Fibroblast of the aortic adventitia (primary cell): ENCODE measurements at regions not wholly inside any gene's neighbourhood (a gene's known extent, or its start where the extent isn't known, plus 50 kb on each side); places are given as distances from the start of the nearest gene placed in this dataset.

ENCODE experiments used
- DNase-seq: peaks from one replicate; pipeline ENCODE4 v3.0.0-alpha.2; 2010; ENCODE audit warnings: low read depth
- H3K4me3 ChIP-seq: 2 replicates; pipeline ENCODE4 v1.5.1; 2011; ENCODE audit warnings: low read depth, mild to moderate bottlenecking, control low read depth, low read length, moderate library complexity
- TF ChIP-seq, protein P1 (sequence below): IDR thresholded peaks from 2 replicates; pipeline ENCODE4 v1.5.1; 2011; ENCODE audit warnings: mild to moderate bottlenecking, low read length, control low read depth, inconsistent platforms; ENCODE audit not compliant: insufficient read depth

GRCh38 chr11:26045082-26045481 is 286.8 kb upstream of the ANO3 start:
- no peak for DNase-seq
- H3K4me3 ChIP-seq = no peak overlapping the region
- TF ChIP-seq, protein P1, sequence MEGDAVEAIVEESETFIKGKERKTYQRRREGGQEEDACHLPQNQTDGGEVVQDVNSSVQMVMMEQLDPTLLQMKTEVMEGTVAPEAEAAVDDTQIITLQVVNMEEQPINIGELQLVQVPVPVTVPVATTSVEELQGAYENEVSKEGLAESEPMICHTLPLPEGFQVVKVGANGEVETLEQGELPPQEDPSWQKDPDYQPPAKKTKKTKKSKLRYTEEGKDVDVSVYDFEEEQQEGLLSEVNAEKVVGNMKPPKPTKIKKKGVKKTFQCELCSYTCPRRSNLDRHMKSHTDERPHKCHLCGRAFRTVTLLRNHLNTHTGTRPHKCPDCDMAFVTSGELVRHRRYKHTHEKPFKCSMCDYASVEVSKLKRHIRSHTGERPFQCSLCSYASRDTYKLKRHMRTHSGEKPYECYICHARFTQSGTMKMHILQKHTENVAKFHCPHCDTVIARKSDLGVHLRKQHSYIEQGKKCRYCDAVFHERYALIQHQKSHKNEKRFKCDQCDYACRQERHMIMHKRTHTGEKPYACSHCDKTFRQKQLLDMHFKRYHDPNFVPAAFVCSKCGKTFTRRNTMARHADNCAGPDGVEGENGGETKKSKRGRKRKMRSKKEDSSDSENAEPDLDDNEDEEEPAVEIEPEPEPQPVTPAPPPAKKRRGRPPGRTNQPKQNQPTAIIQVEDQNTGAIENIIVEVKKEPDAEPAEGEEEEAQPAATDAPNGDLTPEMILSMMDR = no peak

- H3K4me3 ChIP-seq = no peak overlapping the region
- DNase-seq = no peak
- TF ChIP-seq, protein P1 = no peak
These were observed 283.7 kb upstream of the ANO3 start for GRCh38 chr11:26048271-26048670.

DNA sequence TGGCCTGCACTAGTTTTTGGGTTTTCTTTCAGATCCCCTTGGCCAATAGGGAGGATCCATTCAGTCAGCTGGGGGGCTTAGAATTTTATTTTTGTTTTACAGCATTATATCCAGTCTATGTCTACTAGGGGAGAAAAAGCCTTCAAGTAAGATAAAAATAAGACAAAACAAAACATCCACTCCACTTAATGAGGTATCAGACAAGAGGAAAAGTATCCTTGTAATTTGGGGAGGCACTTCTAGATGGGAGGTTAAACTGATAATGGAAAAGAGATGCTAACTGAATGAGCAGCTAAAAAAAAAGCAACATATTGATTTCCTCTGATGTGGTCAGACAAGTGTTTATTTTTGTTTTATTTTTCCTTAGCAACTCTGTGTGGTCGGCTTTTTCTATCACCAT is 278.0 kb upstream of the ANO3 start:
- TF ChIP-seq, protein P1 = no peak
- no peak for DNase-seq
- H3K4me3 ChIP-seq = no peak overlapping the region

GRCh38 chr11:26062660-26063059 is 269.3 kb upstream of the ANO3 start:
- TF ChIP-seq, protein P1 = no peak
- no peak overlapping the region for H3K4me3 ChIP-seq
- DNase-seq = no peak

- DNase-seq = no peak
These were observed 268.0 kb upstream of the ANO3 start for GRCh38 chr11:26063915-26064314.

DNA sequence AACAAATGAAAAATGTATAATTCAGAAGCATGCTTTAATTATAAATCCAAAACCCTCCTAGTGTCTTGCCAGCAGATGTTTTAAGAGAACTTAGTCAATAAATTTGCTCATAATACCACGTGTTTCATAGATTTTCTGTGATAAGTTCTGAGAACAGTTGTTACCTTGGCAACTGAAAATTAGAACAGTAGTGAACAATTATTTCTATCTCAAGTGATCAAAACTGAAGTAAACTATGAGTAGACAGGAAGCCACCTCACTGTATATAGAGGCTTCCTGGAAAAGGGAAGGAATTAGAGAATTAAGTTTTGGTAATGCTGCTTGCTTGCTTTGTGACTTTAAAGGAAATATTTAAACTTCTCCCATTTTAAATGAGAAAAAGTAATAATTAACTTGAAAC is 266.0 kb upstream of the ANO3 start:
- no peak overlapping the region for H3K4me3 ChIP-seq
- TF ChIP-seq, protein P1 = no peak
- no peak for DNase-seq

More at GRCh38 chr11:26063915-26064314, 268.0 kb upstream of the ANO3 start:
- TF ChIP-seq, protein P1 = no peak
- H3K4me3 ChIP-seq = no peak overlapping the region

- no peak for DNase-seq
- no peak overlapping the region for H3K4me3 ChIP-seq
- TF ChIP-seq, protein P1 = no peak
These were observed 261.1 kb upstream of the ANO3 start for GRCh38 chr11:26070714-26071380.
